ENCODE measurements at regions not wholly inside any gene's neighbourhood (a gene's known extent, or its start where the extent isn't known, plus 50 kb on each side); places are given as distances from the start of the nearest gene placed in this dataset.

DNA sequence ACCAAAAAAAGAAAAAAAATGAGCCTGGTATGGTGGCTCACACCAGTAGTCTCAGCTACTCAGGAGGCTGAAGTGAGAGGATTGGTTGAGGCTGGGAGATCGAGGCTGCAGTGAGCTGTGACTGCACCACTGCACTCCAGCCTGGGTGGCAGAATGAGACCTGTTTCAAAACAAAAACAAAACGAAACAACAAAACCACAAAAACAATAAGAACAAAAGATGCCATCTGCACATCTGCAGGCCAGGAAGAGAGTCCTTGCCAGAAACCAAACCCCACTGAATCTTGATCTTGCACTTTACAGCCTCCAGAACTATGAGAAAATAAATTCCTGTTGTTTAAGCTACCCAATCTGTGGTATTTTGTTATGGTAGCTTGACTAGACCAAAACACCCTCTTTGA lies 207.7 kb downstream of the YTHDC2 start:
- no peak overlapping the region for H3K4me3 Mint-ChIP-seq
- no peak overlapping the region for H3K27ac Mint-ChIP-seq
- Histone ChIP-seq H3K9me3 (ENCODE audit: low read depth) (peaks cover 5% of the 10 kb centered on the region), H3K27ac (no peak overlapping the region), H3K27me3 (no peaks in the 10 kb centered on the region), H3F3A (ENCODE audit: low read depth) (no peaks in the 10 kb centered on the region), H3K4me1 (peaks cover 5% of the 10 kb centered on the region), H3K36me3 (no peaks in the 10 kb centered on the region), H4K20me1 (ENCODE audit: low read depth) (no peaks in the 10 kb centered on the region), H3K79me2 (ENCODE audit: low read depth) (no peaks in the 10 kb centered on the region), H2AFZ (replicated peaks) (no peak overlapping the region), H3K4me3 (no peak overlapping the region), H3K9ac (no peak overlapping the region), H3K4me2 (no peak overlapping the region)
- TF ChIP-seq, protein P1, sequence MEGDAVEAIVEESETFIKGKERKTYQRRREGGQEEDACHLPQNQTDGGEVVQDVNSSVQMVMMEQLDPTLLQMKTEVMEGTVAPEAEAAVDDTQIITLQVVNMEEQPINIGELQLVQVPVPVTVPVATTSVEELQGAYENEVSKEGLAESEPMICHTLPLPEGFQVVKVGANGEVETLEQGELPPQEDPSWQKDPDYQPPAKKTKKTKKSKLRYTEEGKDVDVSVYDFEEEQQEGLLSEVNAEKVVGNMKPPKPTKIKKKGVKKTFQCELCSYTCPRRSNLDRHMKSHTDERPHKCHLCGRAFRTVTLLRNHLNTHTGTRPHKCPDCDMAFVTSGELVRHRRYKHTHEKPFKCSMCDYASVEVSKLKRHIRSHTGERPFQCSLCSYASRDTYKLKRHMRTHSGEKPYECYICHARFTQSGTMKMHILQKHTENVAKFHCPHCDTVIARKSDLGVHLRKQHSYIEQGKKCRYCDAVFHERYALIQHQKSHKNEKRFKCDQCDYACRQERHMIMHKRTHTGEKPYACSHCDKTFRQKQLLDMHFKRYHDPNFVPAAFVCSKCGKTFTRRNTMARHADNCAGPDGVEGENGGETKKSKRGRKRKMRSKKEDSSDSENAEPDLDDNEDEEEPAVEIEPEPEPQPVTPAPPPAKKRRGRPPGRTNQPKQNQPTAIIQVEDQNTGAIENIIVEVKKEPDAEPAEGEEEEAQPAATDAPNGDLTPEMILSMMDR (IDR thresholded peaks at IDR 0.05) = no peak
- TF ChIP-seq EZH2 (IDR thresholded peaks at IDR 0.05) (no peak), EZH2phosphoT487 (IDR thresholded peaks at IDR 0.05) (no peak)
- H3K36me3 Mint-ChIP-seq = no peaks in the 10 kb centered on the region
- H3K9me3 Mint-ChIP-seq = peaks cover 17% of the 10 kb centered on the region
- H3K4me1 Mint-ChIP-seq = no peaks in the 10 kb centered on the region
- H3K27me3 Mint-ChIP-seq (ENCODE audit: insufficient read depth, low read depth) = peaks cover 7% of the 10 kb centered on the region
- DNase-seq (ENCODE audit: low spot score) = no peak

DNA sequence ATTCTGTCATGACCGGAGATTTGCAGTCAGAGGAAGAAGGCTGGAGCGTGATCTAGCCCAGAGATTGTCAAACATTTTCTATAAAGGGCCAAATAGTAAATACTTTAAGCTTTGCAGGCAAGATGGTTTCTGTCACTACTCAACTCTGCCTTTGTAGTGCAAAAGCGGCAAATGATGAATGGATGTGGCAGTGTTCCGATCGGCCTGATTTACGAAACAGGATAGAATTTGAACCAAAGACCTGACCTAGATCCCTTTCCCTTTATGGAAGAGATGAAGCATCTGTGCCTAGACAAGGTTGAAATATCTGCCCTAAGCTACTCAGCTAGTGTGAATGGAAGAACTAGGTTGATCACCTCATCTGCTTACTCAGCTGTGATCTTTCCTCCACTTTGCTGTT lies 209.5 kb downstream of the YTHDC2 start:
- DNase-seq (ENCODE audit: low spot score) = no peak
- no peaks in the 10 kb centered on the region for H3F3A ChIP-seq (ENCODE audit: low read depth)
- no peaks in the 10 kb centered on the region for H4K20me1 ChIP-seq (ENCODE audit: low read depth)
- peaks cover 5% of the 10 kb centered on the region for H3K4me1 ChIP-seq
- H3K27ac ChIP-seq = no peak overlapping the region
- Mint-ChIP-seq H3K27ac (no peak overlapping the region), H3K4me1 (no peaks in the 10 kb centered on the region), H3K4me3 (no peak overlapping the region), H3K27me3 (ENCODE audit: insufficient read depth, low read depth) (peaks cover 7% of the 10 kb centered on the region), H3K36me3 (peaks cover 2% of the 10 kb centered on the region), H3K9me3 (peaks cover 18% of the 10 kb centered on the region)
- H3K36me3 ChIP-seq = no peaks in the 10 kb centered on the region
- H3K9me3 ChIP-seq (ENCODE audit: low read depth) = no peaks in the 10 kb centered on the region
- no peak overlapping the region for H3K9ac ChIP-seq
- no peaks in the 10 kb centered on the region for H3K27me3 ChIP-seq
- TF ChIP-seq EZH2phosphoT487 (IDR thresholded peaks at IDR 0.05) = no peak
- TF ChIP-seq, protein P1 (IDR thresholded peaks at IDR 0.05) = no peak
- TF ChIP-seq EZH2 (IDR thresholded peaks at IDR 0.05) = no peak
- no peak overlapping the region for H3K4me2 ChIP-seq
- H3K4me3 ChIP-seq = no peak overlapping the region
- H2AFZ ChIP-seq (replicated peaks) = no peak overlapping the region
- H3K79me2 ChIP-seq (ENCODE audit: low read depth) = no peaks in the 10 kb centered on the region

DNA sequence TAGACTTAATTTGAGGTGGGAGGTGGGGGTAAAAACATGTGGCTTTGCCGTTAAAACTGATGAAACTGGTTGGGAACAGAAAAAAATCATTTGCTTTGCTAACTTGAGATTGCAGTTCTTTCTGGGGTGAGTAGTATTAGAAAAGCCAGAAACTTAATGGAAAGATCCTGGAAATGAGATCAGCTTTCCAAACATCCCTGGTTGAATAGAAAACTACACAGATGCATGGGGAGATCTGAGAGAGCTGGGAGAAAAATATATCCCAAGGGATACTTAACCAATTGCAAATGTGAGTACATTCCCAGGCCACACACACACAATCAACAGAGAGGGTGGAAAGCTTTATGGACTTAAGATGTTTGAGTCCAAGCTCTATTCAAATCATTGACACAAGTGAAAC lies 222.3 kb downstream of the YTHDC2 start:
- Mint-ChIP-seq H3K27me3 (ENCODE audit: insufficient read depth, low read depth) (no peaks in the 10 kb centered on the region), H3K36me3 (no peaks in the 10 kb centered on the region), H3K4me3 (no peak overlapping the region), H3K4me1 (no peaks in the 10 kb centered on the region), H3K27ac (no peak overlapping the region), H3K9me3 (no peaks in the 10 kb centered on the region)
- no peaks in the 10 kb centered on the region for H4K20me1 ChIP-seq (ENCODE audit: low read depth)
- no peaks in the 10 kb centered on the region for H3K36me3 ChIP-seq
- DNase-seq (ENCODE audit: low spot score) = no peak
- no peaks in the 10 kb centered on the region for H3K79me2 ChIP-seq (ENCODE audit: low read depth)
- no peak overlapping the region for H3K9ac ChIP-seq
- H3K4me3 ChIP-seq = no peak overlapping the region
- H3K4me1 ChIP-seq = no peaks in the 10 kb centered on the region
- no peak overlapping the region for H3K4me2 ChIP-seq
- H2AFZ ChIP-seq (replicated peaks) = no peak overlapping the region
- H3K9me3 ChIP-seq (ENCODE audit: low read depth) = no peaks in the 10 kb centered on the region
- no peaks in the 10 kb centered on the region for H3F3A ChIP-seq (ENCODE audit: low read depth)
- no peak overlapping the region for H3K27ac ChIP-seq
- TF ChIP-seq EZH2 (IDR thresholded peaks at IDR 0.05) (no peak), EZH2phosphoT487 (IDR thresholded peaks at IDR 0.05) (no peak)
- TF ChIP-seq, protein P1 (IDR thresholded peaks at IDR 0.05) = no peak
- H3K27me3 ChIP-seq = no peaks in the 10 kb centered on the region
